ENCODE measurements at regions not wholly inside any gene's neighbourhood (a gene's known extent, or its start where the extent isn't known, plus 50 kb on each side); places are given as distances from the start of the nearest gene placed in this dataset.

DNA sequence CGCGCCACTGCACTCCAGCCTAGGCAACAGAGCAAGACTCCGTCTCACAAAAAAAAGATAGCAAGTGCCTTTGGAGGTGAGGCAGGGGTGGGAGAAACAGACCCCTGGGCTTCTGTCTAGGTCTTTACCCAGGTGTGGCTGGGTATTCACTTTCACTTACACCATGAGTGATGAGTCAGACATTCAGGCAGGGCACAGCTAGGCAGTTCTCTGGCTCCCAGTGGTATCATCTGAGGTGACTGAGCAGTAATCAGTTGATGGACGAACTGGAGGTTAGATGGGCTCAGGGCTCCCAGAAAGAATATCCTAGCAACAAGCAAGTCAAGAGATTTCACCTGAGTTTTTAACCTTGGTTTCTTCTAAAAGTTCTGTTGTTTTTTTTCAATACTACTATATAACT is 107.0 kb upstream of the RAB6C start:
- H3K27me3 ChIP-seq (ENCODE audit: control insufficient read depth in 2 of 2, insufficient read depth in 2 of 2, low read length in 2 of 2) = peaks cover 0 to 3% of the 10 kb centered on the region in 2 experiments
- BruUV-seq (replicated peaks) = no TSS peak
- no peak overlapping the region for H3K4me3 ChIP-seq (replicated peaks in 1 of 3; ENCODE audit: insufficient read depth in 1 of 3, low read depth in 1 of 3, low read length in 3 of 3)
- ChIA-PET POLR2A (no interaction called here), CTCF (no interaction called here)
- no peaks in the 10 kb centered on the region for H3K79me2 ChIP-seq (ENCODE audit: control insufficient read depth, insufficient read depth, low read length)
- TF ChIP-seq, protein P1, sequence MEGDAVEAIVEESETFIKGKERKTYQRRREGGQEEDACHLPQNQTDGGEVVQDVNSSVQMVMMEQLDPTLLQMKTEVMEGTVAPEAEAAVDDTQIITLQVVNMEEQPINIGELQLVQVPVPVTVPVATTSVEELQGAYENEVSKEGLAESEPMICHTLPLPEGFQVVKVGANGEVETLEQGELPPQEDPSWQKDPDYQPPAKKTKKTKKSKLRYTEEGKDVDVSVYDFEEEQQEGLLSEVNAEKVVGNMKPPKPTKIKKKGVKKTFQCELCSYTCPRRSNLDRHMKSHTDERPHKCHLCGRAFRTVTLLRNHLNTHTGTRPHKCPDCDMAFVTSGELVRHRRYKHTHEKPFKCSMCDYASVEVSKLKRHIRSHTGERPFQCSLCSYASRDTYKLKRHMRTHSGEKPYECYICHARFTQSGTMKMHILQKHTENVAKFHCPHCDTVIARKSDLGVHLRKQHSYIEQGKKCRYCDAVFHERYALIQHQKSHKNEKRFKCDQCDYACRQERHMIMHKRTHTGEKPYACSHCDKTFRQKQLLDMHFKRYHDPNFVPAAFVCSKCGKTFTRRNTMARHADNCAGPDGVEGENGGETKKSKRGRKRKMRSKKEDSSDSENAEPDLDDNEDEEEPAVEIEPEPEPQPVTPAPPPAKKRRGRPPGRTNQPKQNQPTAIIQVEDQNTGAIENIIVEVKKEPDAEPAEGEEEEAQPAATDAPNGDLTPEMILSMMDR (IDR thresholded peaks at IDR 0.05; ENCODE audit: extremely low read depth in 1 of 2, insufficient read depth in 1 of 2, low read depth in 1 of 2, low read length in 2 of 2) = no peak
- TF ChIP-seq POLR2AphosphoS5 (IDR thresholded peaks at IDR 0.05; ENCODE audit: insufficient read depth, low read depth, low read length) (no peak), FOS (IDR thresholded peaks at IDR 0.05; ENCODE audit: borderline replicate concordance, insufficient read depth, low read length) (no peak)
- no peak overlapping the region for H3K4me2 ChIP-seq (ENCODE audit: insufficient read depth, low read length)
- H3K36me3 ChIP-seq (ENCODE audit: control insufficient read depth in 2 of 2, extremely low read depth in 1 of 2, insufficient read depth in 2 of 2, low read length in 2 of 2) = no peaks in the 10 kb centered on the region
- dilution Hi-C loops (cut with MboI; ENCODE audit: extremely low pct_ligation_motif_present, low sequenced_read_pairs) = no loop called here
- H3K9ac ChIP-seq (replicated peaks; ENCODE audit: extremely low read depth, insufficient read depth, low read length) = no peak overlapping the region
- DNase-seq (ENCODE audit: low read depth, low spot score) = no peak
- intact Hi-C loops (cut with micrococcal nuclease) = no loop called here
- H2AFZ ChIP-seq (ENCODE audit: low read depth, low read length) = no peak overlapping the region
- H3K9me1 ChIP-seq (replicated peaks; ENCODE audit: control insufficient read depth, extremely low read depth, insufficient read depth, low read length) = no peaks in the 10 kb centered on the region
- no peak overlapping the region for H3K27ac ChIP-seq (ENCODE audit: insufficient read depth, low read depth, low read length)
- no peaks in the 10 kb centered on the region for H4K20me1 ChIP-seq (replicated peaks; ENCODE audit: control insufficient read depth, extremely low read depth, insufficient read depth, low read length)
- no peaks in the 10 kb centered on the region for H3K9me3 ChIP-seq (replicated peaks; ENCODE audit: control insufficient read depth, insufficient read depth, low read length)
- FAIRE-seq = no peak
- H3K4me1 ChIP-seq (ENCODE audit: control insufficient read depth, extremely low read depth, insufficient read depth, low read length) = no peaks in the 10 kb centered on the region

DNA sequence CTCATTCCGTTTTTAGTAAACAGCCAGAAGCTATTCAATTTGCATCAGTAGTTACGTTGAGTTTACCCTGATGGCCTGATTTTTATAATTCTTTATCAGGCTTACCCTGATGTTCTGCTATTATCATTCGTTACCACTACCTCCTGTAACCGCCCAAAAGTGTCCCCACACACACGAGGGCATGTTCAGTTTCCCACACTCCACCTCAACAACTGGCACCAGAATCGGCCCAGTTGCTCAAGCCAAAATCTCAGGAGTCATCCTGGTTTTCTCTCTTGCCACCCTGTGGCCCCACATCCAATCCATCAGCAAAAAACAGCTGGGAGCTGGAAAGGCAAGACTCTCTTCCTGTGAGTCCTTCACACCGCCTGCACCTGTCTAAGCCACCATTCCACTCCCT is 102.9 kb upstream of the RAB6C start:
- DNase-seq (ENCODE audit: low read depth, low spot score) = no peak
- no peak overlapping the region for H3K4me3 ChIP-seq (replicated peaks in 1 of 3; ENCODE audit: insufficient read depth in 1 of 3, low read depth in 1 of 3, low read length in 3 of 3)
- intact Hi-C loops (cut with micrococcal nuclease) = no loop called here
- no peaks in the 10 kb centered on the region for H3K4me1 ChIP-seq (ENCODE audit: control insufficient read depth, extremely low read depth, insufficient read depth, low read length)
- no peaks in the 10 kb centered on the region for H3K36me3 ChIP-seq (ENCODE audit: control insufficient read depth in 2 of 2, extremely low read depth in 1 of 2, insufficient read depth in 2 of 2, low read length in 2 of 2)
- TF ChIP-seq FOS (IDR thresholded peaks at IDR 0.05; ENCODE audit: borderline replicate concordance, insufficient read depth, low read length) (no peak), JUN (IDR thresholded peaks at IDR 0.05; ENCODE audit: borderline replicate concordance, insufficient read depth, insufficient read length, low read depth) (no peak), MYC (IDR thresholded peaks at IDR 0.05; ENCODE audit: low read depth, low read length) (no peak)
- TF ChIP-seq, protein P1 (IDR thresholded peaks at IDR 0.05; ENCODE audit: extremely low read depth in 1 of 2, insufficient read depth in 1 of 2, low read depth in 1 of 2, low read length in 2 of 2) = no peak
- TF ChIP-seq, protein P2, sequence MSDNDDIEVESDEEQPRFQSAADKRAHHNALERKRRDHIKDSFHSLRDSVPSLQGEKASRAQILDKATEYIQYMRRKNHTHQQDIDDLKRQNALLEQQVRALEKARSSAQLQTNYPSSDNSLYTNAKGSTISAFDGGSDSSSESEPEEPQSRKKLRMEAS (IDR thresholded peaks at IDR 0.05; ENCODE audit: insufficient read depth, insufficient read length) = no peak
- no peaks in the 10 kb centered on the region for H4K20me1 ChIP-seq (replicated peaks; ENCODE audit: control insufficient read depth, extremely low read depth, insufficient read depth, low read length)
- no peak overlapping the region for H3K27ac ChIP-seq (ENCODE audit: insufficient read depth, low read depth, low read length)
- dilution Hi-C loops (cut with MboI; ENCODE audit: extremely low pct_ligation_motif_present, low sequenced_read_pairs) = no loop called here
- H3K4me2 ChIP-seq (ENCODE audit: insufficient read depth, low read length) = no peak overlapping the region
- POLR2A ChIA-PET = no interaction called here
- no peaks in the 10 kb centered on the region for H3K9me3 ChIP-seq (replicated peaks; ENCODE audit: control insufficient read depth, insufficient read depth, low read length)
- H3K9ac ChIP-seq (replicated peaks; ENCODE audit: extremely low read depth, insufficient read depth, low read length) = no peak overlapping the region
- FAIRE-seq = no peak
- CTCF ChIA-PET = no interaction called here
- H2AFZ ChIP-seq (ENCODE audit: low read depth, low read length) = no peak overlapping the region
- BruUV-seq (replicated peaks) = no TSS peak
- H3K79me2 ChIP-seq (ENCODE audit: control insufficient read depth, insufficient read depth, low read length) = no peaks in the 10 kb centered on the region
- H3K27me3 ChIP-seq (ENCODE audit: control insufficient read depth in 2 of 2, insufficient read depth in 2 of 2, low read length in 2 of 2) = peaks cover 3 to 6% of the 10 kb centered on the region in 2 experiments
- H3K9me1 ChIP-seq (replicated peaks; ENCODE audit: control insufficient read depth, extremely low read depth, insufficient read depth, low read length) = no peaks in the 10 kb centered on the region
